K562 (cell line): ENCODE measurements at regions not wholly inside any gene's neighbourhood (a gene's known extent, or its start where the extent isn't known, plus 50 kb on each side); places are given as distances from the start of the nearest gene placed in this dataset.

Experiments
- ATAC-seq: fragments of 200-7000 bp; cut with Tn5 transposase; 3 replicates; pipeline ENCODE4 v1.9.1; 2020; ENCODE audit warnings: moderate library complexity
- BruUV-seq: library from RNA; stranded (reverse); fragments of 400-500 nt; replicated peaks from 2 replicates; lab custom pipeline; 2021; lab: Mats Ljungman, UMichigan
- CTCF ChIA-PET: fragments of 300-600 bp; formaldehyde crosslinking; extraction: SDS; loops from one replicate; lab custom pipeline; 2021; ENCODE audit warnings: low intra/inter-chr PET ratio; lab: Yijun Ruan, JAX
- POLR2A ChIA-PET: fragments of 300-600, 350-650 bp; sonication (Branson Sonifier 250); formaldehyde crosslinking; extraction: SDS; loops from one replicate; lab custom pipeline; 2021; ENCODE audit warnings: antibody characterized with exemption, inconsistent platforms; lab: Yijun Ruan, JAX
- DNase-seq, 4 experiments: peaks; one replicate each; pipeline versions ENCODE4 v3.0.0 to v3.0.0-alpha.2; 2011 to 2018; ENCODE audit warnings: low spot score in 3 of 4, mixed read lengths in 3 of 4; ENCODE audit errors: extremely low read depth in 1 of 4
- FAIRE-seq: peaks from 2 replicates; lab custom pipeline; 2011; peaks lifted over from hg19 to GRCh38; lab: Jason Lieb, UNC
- H2AFZ ChIP-seq: 2 replicates; pipeline ENCODE4 v1.6.0; 2011; ENCODE audit warnings: low read depth, low read length, control low read depth, inconsistent platforms
- H3K27ac ChIP-seq: fragments of 200-600 bp; 3 replicates; pipeline ENCODE4 v1.8.0; 2011; ENCODE audit warnings: low read depth, mild to moderate bottlenecking, control low read depth, inconsistent platforms, low read length, moderate library complexity, mixed read lengths; ENCODE audit errors: extremely low read depth
- H3K27me3 ChIP-seq, 2 experiments: fragments of 300-600 bp in 1 of 2; 2 replicates in 1 of 2; 3 replicates in 1 of 2; pipeline versions ENCODE4 v1.6.0 to v1.8.0; 2011; ENCODE audit warnings: inconsistent platforms in 2 of 2, low read length in 2 of 2, mild to moderate bottlenecking in 1 of 2, mixed read lengths in 1 of 2, moderate library complexity in 1 of 2; ENCODE audit not compliant: control insufficient read depth in 2 of 2, insufficient read depth in 2 of 2
- H3K36me3 ChIP-seq: fragments of 300-600 bp; 3 replicates; pipeline ENCODE4 v1.8.0; 2011; ENCODE audit warnings: mild to moderate bottlenecking, low read length, inconsistent platforms; ENCODE audit not compliant: control insufficient read depth, insufficient read depth
- H3K4me1 ChIP-seq, 2 experiments: fragments of 200-600 bp in 1 of 2; replicated peaks in 1 of 2; 2 replicates in 1 of 2; 3 replicates in 1 of 2; pipeline versions ENCODE4 v1.5.1 to v1.8.0; 2011; ENCODE audit warnings: inconsistent platforms in 2 of 2, low read length in 2 of 2, mild to moderate bottlenecking in 1 of 2, mixed read lengths in 1 of 2, moderate library complexity in 1 of 2; ENCODE audit not compliant: control insufficient read depth in 2 of 2, insufficient read depth in 2 of 2
- H3K4me2 ChIP-seq: 2 replicates; pipeline ENCODE4 v1.6.1; 2011; ENCODE audit warnings: low read length, control low read depth, inconsistent platforms, mixed read lengths; ENCODE audit not compliant: insufficient read depth
- H3K4me3 ChIP-seq: fragments of 200-600 bp; sonication (generic), shearing (Covaris generic); 2 replicates; pipeline ENCODE4 v1.5.1; 2016; ENCODE audit warnings: control low read depth, inconsistent platforms
- H3K79me2 ChIP-seq: fragments of 200-600 bp; 3 replicates; pipeline ENCODE4 v1.8.0; 2011; ENCODE audit warnings: low read length, inconsistent platforms; ENCODE audit not compliant: control insufficient read depth, insufficient read depth
- H3K9ac ChIP-seq, 2 experiments: 2 replicates each; pipeline versions ENCODE4 v1.6.0 to v1.6.1; 2011; ENCODE audit warnings: low read depth in 2 of 2, low read length in 2 of 2, control low read depth in 1 of 2, inconsistent platforms in 1 of 2, mild to moderate bottlenecking in 1 of 2, mixed read lengths in 1 of 2; ENCODE audit not compliant: insufficient read depth in 1 of 2
- H3K9me1 ChIP-seq: one replicate; pipeline ENCODE4 v1.6.0; 2011; ENCODE audit warnings: inconsistent platforms, mild to moderate bottlenecking, low read length, moderate library complexity; ENCODE audit not compliant: control insufficient read depth, insufficient read depth
- H3K9me3 ChIP-seq: replicated peaks from 2 replicates; pipeline ENCODE4 v1.5.1; 2011; ENCODE audit warnings: low read depth, low read length, inconsistent platforms; ENCODE audit not compliant: control insufficient read depth, insufficient read depth
- H4K20me1 ChIP-seq: replicated peaks from 2 replicates; pipeline ENCODE4 v1.6.1; 2011; ENCODE audit warnings: low read length, inconsistent platforms, mixed read lengths; ENCODE audit not compliant: control insufficient read depth, insufficient read depth
- DPF2 ChIP-seq: fragments of 450-650 bp; IDR thresholded peaks from 2 replicates; pipeline ENCODE4 v1.6.1; 2016
- E2F4 ChIP-seq: sonication (generic); formaldehyde crosslinking; IDR thresholded peaks from 2 replicates; pipeline ENCODE4 v1.8.0; 2022; ENCODE audit warnings: mild to moderate bottlenecking, low read depth, missing genetic modification reagents
- HLTF ChIP-seq: fragments of 450-650 bp; IDR thresholded peaks from 2 replicates; pipeline ENCODE4 v1.6.1; 2016
- L3MBTL2 ChIP-seq: fragments of 450-650 bp; IDR thresholded peaks from 2 replicates; pipeline ENCODE4 v1.6.1; 2016; ENCODE audit warnings: mild to moderate bottlenecking, moderate library complexity
- LEF1 ChIP-seq: fragments of 450-650 bp; IDR thresholded peaks from 2 replicates; pipeline ENCODE4 v1.6.1; 2016; ENCODE audit warnings: mild to moderate bottlenecking
- PKNOX1 ChIP-seq: fragments of 450-650 bp; IDR thresholded peaks from 2 replicates; pipeline ENCODE4 v1.6.1; 2016
- RB1 ChIP-seq: fragments of 450-650 bp; IDR thresholded peaks from 2 replicates; pipeline ENCODE4 v1.6.1; 2017; ENCODE audit warnings: low read depth, mild to moderate bottlenecking
- TAF1 ChIP-seq: IDR thresholded peaks from 2 replicates; pipeline ENCODE4 v1.6.1; 2011; ENCODE audit warnings: mild to moderate bottlenecking, low read length, moderate library complexity; ENCODE audit not compliant: insufficient read depth, control insufficient read depth, severe bottlenecking; ENCODE audit errors: extremely low read depth
- TAF9B ChIP-seq: fragments of 450-650 bp; IDR thresholded peaks from 2 replicates; pipeline ENCODE4 v1.6.1; 2018; ENCODE audit warnings: mild to moderate bottlenecking; ENCODE audit not compliant: partially characterized antibody
- TEAD1 ChIP-seq, 2 experiments: fragments of 450-650 bp in 1 of 2; sonication (generic) in 1 of 2; formaldehyde crosslinking; IDR thresholded peaks; 2 replicates each; pipeline versions ENCODE4 v1.4.0 to v1.8.0; 2020 to 2022; ENCODE audit warnings: mild to moderate bottlenecking in 2 of 2, missing genetic modification reagents in 1 of 2
- TFAM ChIP-seq: fragments of 250-450 bp; sonication (Bioruptor Pico); conservative IDR thresholded peaks from 2 replicates; pipeline ENCODE4 v1.5.0; 2021; ENCODE audit warnings: mild to moderate bottlenecking, moderate library complexity
- ZKSCAN3 ChIP-seq: fragments of 250-450 bp; sonication (Bioruptor Pico); IDR thresholded peaks from 2 replicates; pipeline ENCODE4 v1.4.0; 2020
- ZNF354B ChIP-seq: fragments of 250-450 bp; sonication (Bioruptor Pico); IDR thresholded peaks from 2 replicates; pipeline ENCODE4 v1.4.0; 2020
- ZNF584 ChIP-seq: fragments of 200-800 bp; sonication (Bioruptor generic); IDR thresholded peaks from 2 replicates; pipeline ENCODE4 v1.6.1; 2016; ENCODE audit warnings: low read depth, mild to moderate bottlenecking, missing genetic modification characterization, missing compliant biosample characterization
- ZNF77 ChIP-seq: fragments of 250-450 bp; sonication (Bioruptor Pico); IDR thresholded peaks from 2 replicates; pipeline ENCODE4 v1.5.0; 2020
- WGBS: fragments of 100-300 bp; shearing (Covaris generic); methylation state at CpG from one replicate; pipeline ENCODE4 v1.1.6; 2016; ENCODE audit warnings: low coverage, mixed read lengths; ENCODE audit not compliant: insufficient coverage; ENCODE audit errors: missing lambda C conversion rate; 5-methylcytosine and 5-hydroxymethylcytosine counted together
- in situ Hi-C: fragments of 300-500 bp; cut with MboI; formaldehyde crosslinking; loops from 4 replicates; pipeline ENCODE4 v1.15.0; 2018; ENCODE audit warnings: inconsistent platforms, mixed read lengths
- intact Hi-C: fragments of 100-400 bp; cut with micrococcal nuclease; formaldehyde crosslinking; loops from 2 replicates; pipeline ENCODE4 v1.14.2; 2022

- Histone ChIP-seq H4K20me1 (peaks cover 11% of the 10 kb centered on the region; the same call in 1 of the 2 replicates), H2AFZ (no peak overlapping the region), H3K27me3 (peaks cover 63 to 84% of the 10 kb centered on the region in 2 experiments; a peak in 4 of 5 replicates), H3K9me3 (no peaks in the 10 kb centered on the region), H3K4me1 (peaks cover 0 to 42% of the 10 kb centered on the region in 2 experiments; a peak in 3 of 5 replicates), H3K4me2 (no peak overlapping the region), H3K36me3 (no peaks in the 10 kb centered on the region), H3K27ac (no peak overlapping the region), H3K9ac (no peak overlapping the region), H3K79me2 (no peaks in the 10 kb centered on the region), H3K4me3 (no peak overlapping the region), H3K9me1 (peaks cover under 1% of the 10 kb centered on the region)
- intact Hi-C loops = no loop called here
- no peak for ATAC-seq
- WGBS = 2% methylated on average over 16 of the region's 16 CpGs
- BruUV-seq = no TSS peak
- ChIA-PET POLR2A (interaction anchor here (0.7 kb wide), 1 partner anchor 403 kb away, joined by 3 read pairs; no protein-coding TSS in a partner anchor), CTCF (no interaction called here)
- FAIRE-seq = no peak
- no peak for DNase-seq
- in situ Hi-C loops = no loop called here
- TF ChIP-seq ZNF77 (no peak), ZNF354B (CRISPR knock-in tag) (no peak), E2F4 (CRISPR knock-in tag) (no peak), L3MBTL2 (no peak), HLTF (no peak), RB1 (no peak), ZKSCAN3 (no peak), DPF2 (no peak), TAF1 (no peak), TFAM (no peak), TEAD1 (CRISPR knock-in tag; IDR thresholded peaks at IDR 0.05) (no peak), ZNF584 (CRISPR knock-in tag) (no peak), PKNOX1 (no peak), LEF1 (no peak), TAF9B (no peak)
These were observed 133.5 kb upstream of the LPCAT1 start for GRCh38 chr5:1657161-1657741.
